Lung (tissue), 11 donors: ENCODE measurements at regions not wholly inside any gene's neighbourhood (a gene's known extent, or its start where the extent isn't known, plus 50 kb on each side); places are given as distances from the start of the nearest gene placed in this dataset.

Source experiments
- ATAC-seq: fragments of 200-7000 bp; cut with Tn5 transposase; one replicate; pipeline ENCODE4 v1.9.1; 2020; ENCODE audit warnings: moderate number of reproducible peaks; ENCODE audit not compliant: insufficient read depth, low FRiP score
- DNase-seq, 3 donors: peaks; one replicate each; pipeline ENCODE4 v3.0.0-alpha.2; 2013 to 2017
- H3K27ac ChIP-seq, 2 donors: one replicate each; pipeline ENCODE4 v1.5.1; 2013; ENCODE audit warnings: mild to moderate bottlenecking in 2 of 2, moderate library complexity in 2 of 2, control low read depth in 1 of 2, inconsistent platforms in 1 of 2, low read depth in 1 of 2, low read length in 1 of 2
- H3K27me3 ChIP-seq, 3 donors: one replicate each; pipeline ENCODE4 v1.5.1; 2013; ENCODE audit warnings: low read length in 2 of 3; ENCODE audit not compliant: control insufficient read depth in 3 of 3, insufficient read depth in 3 of 3
- H3K36me3 ChIP-seq, 4 donors: one replicate each; pipeline ENCODE4 v1.5.1; 2013; ENCODE audit warnings: low read length in 4 of 4, mild to moderate bottlenecking in 1 of 4, moderate library complexity in 1 of 4; ENCODE audit not compliant: control insufficient read depth in 4 of 4, insufficient read depth in 4 of 4
- H3K4me1 ChIP-seq, 5 donors: one replicate each; pipeline ENCODE4 v1.5.1; 2013; ENCODE audit warnings: low read length in 5 of 5, mild to moderate bottlenecking in 2 of 5, moderate library complexity in 1 of 5; ENCODE audit not compliant: control insufficient read depth in 5 of 5, insufficient read depth in 5 of 5
- H3K4me3 ChIP-seq: one replicate; pipeline ENCODE4 v1.5.1; 2013; ENCODE audit warnings: mild to moderate bottlenecking, control low read depth, moderate library complexity
- H3K9ac ChIP-seq, 2 donors: one replicate each; pipeline ENCODE4 v1.5.1; 2013; ENCODE audit warnings: low read length in 2 of 2, control low read depth in 1 of 2; ENCODE audit not compliant: insufficient read depth in 1 of 2
- H3K9me3 ChIP-seq, 4 donors: one replicate each; pipeline ENCODE4 v1.5.1; 2013; ENCODE audit warnings: low read length in 3 of 4, mild to moderate bottlenecking in 1 of 4, moderate library complexity in 1 of 4; ENCODE audit not compliant: control insufficient read depth in 4 of 4, insufficient read depth in 3 of 4
- WGBS, 2 donors: extraction: QIAGEN DNeasy Blood & Tissue Kit; methylation state at CpG; one replicate each; pipeline ENCODE4 v1.1.7; 2013; 5-methylcytosine and 5-hydroxymethylcytosine counted together
- TF ChIP-seq, protein P1 (sequence below): IDR thresholded peaks from 2 replicates; pipeline ENCODE4 v1.5.1; 2012; ENCODE audit warnings: mild to moderate bottlenecking; ENCODE audit errors: control extremely low read depth, extremely low read depth
- donor health status: control.
- donor health status: control.
- donor health status: Bipolar disorder and iron deficiency.
- donor health status: healthy.
- donor health status: DM: yes; HTN: yes; CAD: no.

DNA sequence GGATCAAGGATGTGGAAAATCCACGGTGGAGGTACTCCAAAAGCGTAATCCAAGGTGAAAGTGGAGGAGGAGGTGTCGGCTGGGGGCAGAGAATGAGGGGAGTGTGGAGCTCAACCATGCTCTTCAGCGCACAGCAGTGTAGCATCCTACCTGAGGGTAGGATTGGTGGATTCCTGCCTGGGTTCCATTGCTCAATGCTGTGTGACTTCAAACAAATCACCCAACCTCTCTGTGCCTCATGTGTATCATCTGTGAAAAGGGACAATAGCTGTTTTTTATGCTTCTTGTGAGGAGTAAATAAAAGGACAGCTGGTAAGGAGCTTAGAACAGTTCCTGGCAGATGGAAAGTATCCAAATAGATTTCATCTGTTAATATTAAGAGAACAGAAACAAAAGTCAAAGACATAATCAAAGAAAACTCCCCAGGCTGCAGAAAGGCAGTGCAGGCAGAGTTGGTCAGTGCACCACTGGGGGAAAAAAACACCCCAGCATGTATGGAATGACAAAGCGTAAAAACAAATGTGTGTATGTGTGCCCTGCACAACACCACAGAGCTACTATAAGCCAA lies 130.0 kb upstream of the HDAC4 start:
- WGBS, 2 donors = 95% methylated on average over 5 of the region's 5 CpGs
- ATAC-seq (no peak), DNase-seq (no peak)
- TF ChIP-seq, protein P1, sequence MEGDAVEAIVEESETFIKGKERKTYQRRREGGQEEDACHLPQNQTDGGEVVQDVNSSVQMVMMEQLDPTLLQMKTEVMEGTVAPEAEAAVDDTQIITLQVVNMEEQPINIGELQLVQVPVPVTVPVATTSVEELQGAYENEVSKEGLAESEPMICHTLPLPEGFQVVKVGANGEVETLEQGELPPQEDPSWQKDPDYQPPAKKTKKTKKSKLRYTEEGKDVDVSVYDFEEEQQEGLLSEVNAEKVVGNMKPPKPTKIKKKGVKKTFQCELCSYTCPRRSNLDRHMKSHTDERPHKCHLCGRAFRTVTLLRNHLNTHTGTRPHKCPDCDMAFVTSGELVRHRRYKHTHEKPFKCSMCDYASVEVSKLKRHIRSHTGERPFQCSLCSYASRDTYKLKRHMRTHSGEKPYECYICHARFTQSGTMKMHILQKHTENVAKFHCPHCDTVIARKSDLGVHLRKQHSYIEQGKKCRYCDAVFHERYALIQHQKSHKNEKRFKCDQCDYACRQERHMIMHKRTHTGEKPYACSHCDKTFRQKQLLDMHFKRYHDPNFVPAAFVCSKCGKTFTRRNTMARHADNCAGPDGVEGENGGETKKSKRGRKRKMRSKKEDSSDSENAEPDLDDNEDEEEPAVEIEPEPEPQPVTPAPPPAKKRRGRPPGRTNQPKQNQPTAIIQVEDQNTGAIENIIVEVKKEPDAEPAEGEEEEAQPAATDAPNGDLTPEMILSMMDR = no peak
- Histone ChIP-seq H3K9me3 (peaks cover 0 to 29% (median 1%) of the 10 kb centered on the region in 4 donors), H3K9ac (no peak overlapping the region), H3K4me1 (peaks cover 0 to 5% (median 0%) of the 10 kb centered on the region in 5 donors), H3K4me3 (no peak overlapping the region), H3K27me3 (peaks cover 0 to 2% (median 0%) of the 10 kb centered on the region in 3 donors), H3K27ac (no peak overlapping the region), H3K36me3 (no peaks in the 10 kb centered on the region)

DNA sequence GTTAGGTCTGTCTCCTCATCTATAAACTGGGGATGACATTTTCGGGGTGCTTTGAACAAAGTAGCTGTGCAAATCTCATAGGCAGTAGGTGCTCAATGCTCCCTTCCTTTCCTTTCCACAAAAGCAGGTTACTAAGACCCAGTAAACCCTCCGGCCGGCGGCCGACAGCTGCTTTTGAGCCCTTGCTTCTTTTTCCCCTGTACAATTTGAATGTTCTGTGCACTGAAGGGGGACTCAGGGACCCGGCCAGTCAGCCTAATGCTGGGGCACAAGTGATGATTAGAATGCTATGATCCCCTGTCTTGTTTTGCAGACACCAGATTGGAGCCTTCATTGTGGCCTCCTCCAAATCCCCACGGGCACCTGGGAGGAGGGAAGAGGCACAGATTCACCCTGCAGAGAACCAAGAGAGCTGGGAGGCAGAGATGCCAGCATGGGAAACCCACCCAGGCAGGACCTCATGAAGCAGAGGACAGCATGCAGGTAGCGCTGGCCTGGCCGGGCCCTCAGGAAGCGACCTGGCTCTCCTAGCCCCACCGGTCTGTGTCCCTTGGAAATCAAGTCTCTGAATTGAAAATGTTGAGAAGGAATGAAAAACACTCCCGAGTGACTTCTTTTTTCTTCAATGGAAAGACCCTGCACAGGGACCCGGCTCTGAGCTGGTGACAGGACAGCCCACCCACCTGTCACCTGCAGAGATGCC lies 128.6 kb upstream of the HDAC4 start:
- peaks cover 0 to 20% (median 1%) of the 10 kb centered on the region in 4 donors for H3K9me3 ChIP-seq
- no peak overlapping the region for H3K4me3 ChIP-seq
- 92 to 94% methylated on average over 13 of the region's 13 CpGs for WGBS, 2 donors
- ATAC-seq (no peak), DNase-seq (no peak)
- H3K27ac ChIP-seq = no peak overlapping the region
- no peak overlapping the region for H3K9ac ChIP-seq
- H3K4me1 ChIP-seq = peaks cover 0 to 5% (median 0%) of the 10 kb centered on the region in 5 donors
- H3K36me3 ChIP-seq = no peaks in the 10 kb centered on the region
- H3K27me3 ChIP-seq = peaks cover 0 to 2% (median 0%) of the 10 kb centered on the region in 3 donors
- TF ChIP-seq, protein P1 = no peak

DNA sequence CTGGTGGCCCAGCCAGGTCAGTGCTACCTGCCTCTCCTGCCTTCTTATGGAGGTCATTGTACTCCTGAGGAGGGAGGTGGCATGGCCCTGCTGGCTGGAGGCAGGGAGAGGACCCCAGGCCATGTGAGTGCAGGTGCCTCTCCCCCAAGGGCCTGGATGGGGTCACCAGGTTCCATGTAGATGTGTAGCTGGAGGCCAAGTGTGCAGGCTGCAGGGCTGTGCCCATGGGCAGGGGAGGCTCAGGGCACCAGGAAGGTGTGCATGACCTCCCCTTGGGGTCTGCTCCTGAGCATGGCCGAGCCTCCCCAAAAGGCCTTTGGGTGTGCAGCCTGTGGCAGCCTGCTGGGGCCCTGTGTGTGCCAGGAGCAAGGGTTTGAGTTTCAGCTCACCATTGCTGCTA lies 128.1 kb upstream of the HDAC4 start:
- ATAC-seq (no peak), DNase-seq (no peak)
- peaks cover 0 to 19% (median 1%) of the 10 kb centered on the region in 4 donors for H3K9me3 ChIP-seq
- WGBS, 2 donors = 90 to 91% methylated on average over 1 of the region's 1 CpG
- H3K27ac ChIP-seq = no peak overlapping the region
- peaks cover 0 to 2% (median 0%) of the 10 kb centered on the region in 3 donors for H3K27me3 ChIP-seq
- no peak overlapping the region for H3K9ac ChIP-seq
- H3K4me3 ChIP-seq = no peak overlapping the region
- H3K4me1 ChIP-seq = peaks cover 0 to 4% (median 0%) of the 10 kb centered on the region in 5 donors
- H3K36me3 ChIP-seq = no peaks in the 10 kb centered on the region
- TF ChIP-seq, protein P1 = no peak
